SH-SY5Y (cell line): ENCODE measurements at regions not wholly inside any gene's neighbourhood (a gene's known extent, or its start where the extent isn't known, plus 50 kb on each side); places are given as distances from the start of the nearest gene placed in this dataset.

Experiments used
- GATA2 ChIP-seq: IDR thresholded peaks from 2 replicates; pipeline ENCODE4 v1.6.1; 2011; ENCODE audit warnings: mild to moderate bottlenecking, low read depth, low read length
- GATA3 ChIP-seq: IDR thresholded peaks from 2 replicates; pipeline ENCODE4 v1.6.1; 2011; ENCODE audit warnings: low read depth, mild to moderate bottlenecking, low read length, moderate library complexity

DNA sequence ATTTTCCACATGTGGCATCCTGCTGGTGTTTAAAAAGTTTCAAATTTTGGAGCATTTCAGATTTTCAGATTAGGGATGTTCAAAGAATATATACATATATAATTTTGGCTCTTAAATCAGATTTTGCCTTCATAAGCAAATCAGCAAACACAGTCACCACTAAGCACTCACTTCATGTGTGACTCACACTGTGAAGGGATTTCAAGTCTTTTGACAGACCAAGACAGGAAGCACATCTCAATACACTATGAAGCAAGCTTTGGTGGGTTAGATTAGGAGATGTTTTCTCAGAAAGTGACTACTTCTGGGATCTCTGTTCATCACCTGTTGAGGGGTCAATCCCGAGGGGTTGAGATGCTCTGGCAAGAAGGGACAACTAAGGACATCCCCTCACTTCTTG is 227.8 kb upstream of the RBBP8 start:
- TF ChIP-seq GATA2 (no peak), GATA3 (no peak)
